ENCODE measurements at regions not wholly inside any gene's neighbourhood (a gene's known extent, or its start where the extent isn't known, plus 50 kb on each side); places are given as distances from the start of the nearest gene placed in this dataset.

DNA sequence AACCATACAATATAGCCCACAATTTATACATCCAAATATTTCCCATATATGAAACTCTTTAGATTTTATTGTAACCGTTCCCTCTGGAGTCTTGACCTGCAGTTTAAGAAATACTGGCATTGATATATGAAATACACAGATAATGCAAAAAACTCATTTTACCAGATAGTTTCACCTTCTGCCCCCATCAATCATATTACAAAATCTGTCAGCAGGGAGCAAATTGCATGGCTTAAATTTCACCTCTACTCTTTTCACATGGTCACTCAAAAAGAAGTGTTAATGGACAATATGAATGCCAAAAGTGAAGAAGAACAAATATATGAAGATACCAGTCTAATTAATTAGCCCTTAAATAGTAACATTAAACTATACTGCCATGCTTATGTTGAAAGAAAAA is 57.0 kb upstream of the TMEM106B start:
- no peaks in the 10 kb centered on the region for H3K79me2 ChIP-seq (ENCODE audit: control insufficient read depth, insufficient read depth, low read length)
- no peak for DNase-seq (ENCODE audit: low read depth in 2 of 2)
- H3K9ac ChIP-seq (ENCODE audit: insufficient read depth, low read length) = no peak overlapping the region
- H3K9me3 ChIP-seq (ENCODE audit: control insufficient read depth, insufficient read depth, low read depth, low read length) = no peaks in the 10 kb centered on the region
- H3K4me3 ChIP-seq (replicated peaks in 1 of 4; ENCODE audit: control extremely low read depth in 1 of 4, insufficient read depth in 1 of 4, low read depth in 3 of 4, low read length in 4 of 4) = no peak overlapping the region
- H3K4me1 ChIP-seq (ENCODE audit: control insufficient read depth, extremely low read depth, insufficient read depth, low read length) = no peaks in the 10 kb centered on the region
- no peak overlapping the region for H3K27ac ChIP-seq (ENCODE audit: insufficient read depth, low read length)
- no peak overlapping the region for H2AFZ ChIP-seq (ENCODE audit: low read length)
- H3K27me3 ChIP-seq (ENCODE audit: control insufficient read depth, insufficient read depth, low read length) = no peaks in the 10 kb centered on the region
- TF ChIP-seq EZH2 (IDR thresholded peaks at IDR 0.05; ENCODE audit: low read length, missing control alignments) = no peak
- TF ChIP-seq, protein P1, sequence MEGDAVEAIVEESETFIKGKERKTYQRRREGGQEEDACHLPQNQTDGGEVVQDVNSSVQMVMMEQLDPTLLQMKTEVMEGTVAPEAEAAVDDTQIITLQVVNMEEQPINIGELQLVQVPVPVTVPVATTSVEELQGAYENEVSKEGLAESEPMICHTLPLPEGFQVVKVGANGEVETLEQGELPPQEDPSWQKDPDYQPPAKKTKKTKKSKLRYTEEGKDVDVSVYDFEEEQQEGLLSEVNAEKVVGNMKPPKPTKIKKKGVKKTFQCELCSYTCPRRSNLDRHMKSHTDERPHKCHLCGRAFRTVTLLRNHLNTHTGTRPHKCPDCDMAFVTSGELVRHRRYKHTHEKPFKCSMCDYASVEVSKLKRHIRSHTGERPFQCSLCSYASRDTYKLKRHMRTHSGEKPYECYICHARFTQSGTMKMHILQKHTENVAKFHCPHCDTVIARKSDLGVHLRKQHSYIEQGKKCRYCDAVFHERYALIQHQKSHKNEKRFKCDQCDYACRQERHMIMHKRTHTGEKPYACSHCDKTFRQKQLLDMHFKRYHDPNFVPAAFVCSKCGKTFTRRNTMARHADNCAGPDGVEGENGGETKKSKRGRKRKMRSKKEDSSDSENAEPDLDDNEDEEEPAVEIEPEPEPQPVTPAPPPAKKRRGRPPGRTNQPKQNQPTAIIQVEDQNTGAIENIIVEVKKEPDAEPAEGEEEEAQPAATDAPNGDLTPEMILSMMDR (conservative IDR thresholded peaks at IDR 0.05 in 1 of 2, IDR thresholded peaks at IDR 0.05 in 1 of 2; ENCODE audit: low read depth in 1 of 2, low read length in 2 of 2) = no peak
- H4K20me1 ChIP-seq (ENCODE audit: control insufficient read depth, extremely low read depth, insufficient read depth, low read length) = no peaks in the 10 kb centered on the region
- H3K36me3 ChIP-seq (ENCODE audit: control insufficient read depth, insufficient read depth, low read length) = no peaks in the 10 kb centered on the region
- no peak overlapping the region for H3K4me2 ChIP-seq (ENCODE audit: extremely low read depth, insufficient read depth, low read length)

GRCh38 chr7:12157517-12157916 is 53.6 kb upstream of the TMEM106B start:
- Histone ChIP-seq H3K27ac (ENCODE audit: insufficient read depth, low read length) (no peak overlapping the region), H3K4me3 (replicated peaks in 1 of 4; ENCODE audit: control extremely low read depth in 1 of 4, insufficient read depth in 1 of 4, low read depth in 3 of 4, low read length in 4 of 4) (no peak overlapping the region), H3K79me2 (ENCODE audit: control insufficient read depth, insufficient read depth, low read length) (no peaks in the 10 kb centered on the region), H3K4me1 (ENCODE audit: control insufficient read depth, extremely low read depth, insufficient read depth, low read length) (no peaks in the 10 kb centered on the region), H4K20me1 (ENCODE audit: control insufficient read depth, extremely low read depth, insufficient read depth, low read length) (no peaks in the 10 kb centered on the region), H3K9me3 (ENCODE audit: control insufficient read depth, insufficient read depth, low read depth, low read length) (no peaks in the 10 kb centered on the region), H3K36me3 (ENCODE audit: control insufficient read depth, insufficient read depth, low read length) (no peaks in the 10 kb centered on the region), H3K9ac (ENCODE audit: insufficient read depth, low read length) (no peak overlapping the region), H2AFZ (ENCODE audit: low read length) (no peak overlapping the region), H3K4me2 (ENCODE audit: extremely low read depth, insufficient read depth, low read length) (no peak overlapping the region), H3K27me3 (ENCODE audit: control insufficient read depth, insufficient read depth, low read length) (no peaks in the 10 kb centered on the region)
- DNase-seq (ENCODE audit: low read depth in 2 of 2) = no peak
- TF ChIP-seq EZH2 (IDR thresholded peaks at IDR 0.05; ENCODE audit: low read length, missing control alignments) = no peak
- TF ChIP-seq, protein P1 (conservative IDR thresholded peaks at IDR 0.05 in 1 of 2, IDR thresholded peaks at IDR 0.05 in 1 of 2; ENCODE audit: low read depth in 1 of 2, low read length in 2 of 2) = no peak

GRCh38 chr7:12158334-12159060 is 52.6 kb upstream of the TMEM106B start:
- no peaks in the 10 kb centered on the region for H3K27me3 ChIP-seq (ENCODE audit: control insufficient read depth, insufficient read depth, low read length)
- H3K9ac ChIP-seq (ENCODE audit: insufficient read depth, low read length) = no peak overlapping the region
- no peaks in the 10 kb centered on the region for H3K4me1 ChIP-seq (ENCODE audit: control insufficient read depth, extremely low read depth, insufficient read depth, low read length)
- DNase-seq (ENCODE audit: low read depth in 2 of 2) = peak; percentile 64 to 71
- H4K20me1 ChIP-seq (ENCODE audit: control insufficient read depth, extremely low read depth, insufficient read depth, low read length) = no peaks in the 10 kb centered on the region
- H3K4me2 ChIP-seq (ENCODE audit: extremely low read depth, insufficient read depth, low read length) = no peak overlapping the region
- H3K4me3 ChIP-seq (replicated peaks in 1 of 4; ENCODE audit: control extremely low read depth in 1 of 4, insufficient read depth in 1 of 4, low read depth in 3 of 4, low read length in 4 of 4) = no peak overlapping the region
- no peaks in the 10 kb centered on the region for H3K36me3 ChIP-seq (ENCODE audit: control insufficient read depth, insufficient read depth, low read length)
- H3K27ac ChIP-seq (ENCODE audit: insufficient read depth, low read length) = no peak overlapping the region
- no peaks in the 10 kb centered on the region for H3K79me2 ChIP-seq (ENCODE audit: control insufficient read depth, insufficient read depth, low read length)
- TF ChIP-seq, protein P1 (conservative IDR thresholded peaks at IDR 0.05 in 1 of 2, IDR thresholded peaks at IDR 0.05 in 1 of 2; ENCODE audit: low read depth in 1 of 2, low read length in 2 of 2) = no peak
- TF ChIP-seq EZH2 (IDR thresholded peaks at IDR 0.05; ENCODE audit: low read length, missing control alignments) = no peak
- H2AFZ ChIP-seq (ENCODE audit: low read length) = no peak overlapping the region
- H3K9me3 ChIP-seq (ENCODE audit: control insufficient read depth, insufficient read depth, low read depth, low read length) = no peaks in the 10 kb centered on the region

All from fibroblast of lung (primary cell).